ENCODE measurements at regions not wholly inside any gene's neighbourhood (a gene's known extent, or its start where the extent isn't known, plus 50 kb on each side); places are given as distances from the start of the nearest gene placed in this dataset.

DNA sequence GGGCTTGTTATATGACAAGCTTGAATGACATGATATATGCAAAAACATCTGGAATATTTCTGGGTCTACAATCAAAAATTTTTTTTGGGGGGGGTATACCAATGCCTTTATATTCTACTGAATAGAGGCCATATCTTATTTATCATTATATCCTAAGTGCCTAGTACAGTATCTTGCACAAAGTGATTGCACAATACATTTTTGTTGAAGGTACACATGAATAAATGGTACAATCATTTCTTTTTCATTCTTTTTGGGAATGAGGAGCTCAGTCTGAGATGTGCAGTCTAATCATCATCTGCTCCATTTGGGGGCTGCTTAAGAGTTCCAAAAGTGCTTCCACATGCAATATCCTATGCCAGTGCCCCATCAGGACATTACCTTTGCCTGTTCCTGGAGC lies 214.6 kb downstream of the KIF20B start:
- H3K9me3 ChIP-seq (ENCODE audit: control insufficient read depth, low read length), result no peaks in the 10 kb centered on the region
- H3K4me1 ChIP-seq (ENCODE audit: control insufficient read depth, insufficient read depth, low read length, poor library complexity, severe bottlenecking), result no peaks in the 10 kb centered on the region
- H3K4me3 ChIP-seq (ENCODE audit: extremely low read depth, insufficient read depth, low read length, poor library complexity, severe bottlenecking), result no peak overlapping the region
- H3K27ac ChIP-seq (ENCODE audit: low read depth, low read length, severe bottlenecking), result no peak overlapping the region
- H3K36me3 ChIP-seq (ENCODE audit: control insufficient read depth, insufficient read depth, low read length), result no peaks in the 10 kb centered on the region

DNA sequence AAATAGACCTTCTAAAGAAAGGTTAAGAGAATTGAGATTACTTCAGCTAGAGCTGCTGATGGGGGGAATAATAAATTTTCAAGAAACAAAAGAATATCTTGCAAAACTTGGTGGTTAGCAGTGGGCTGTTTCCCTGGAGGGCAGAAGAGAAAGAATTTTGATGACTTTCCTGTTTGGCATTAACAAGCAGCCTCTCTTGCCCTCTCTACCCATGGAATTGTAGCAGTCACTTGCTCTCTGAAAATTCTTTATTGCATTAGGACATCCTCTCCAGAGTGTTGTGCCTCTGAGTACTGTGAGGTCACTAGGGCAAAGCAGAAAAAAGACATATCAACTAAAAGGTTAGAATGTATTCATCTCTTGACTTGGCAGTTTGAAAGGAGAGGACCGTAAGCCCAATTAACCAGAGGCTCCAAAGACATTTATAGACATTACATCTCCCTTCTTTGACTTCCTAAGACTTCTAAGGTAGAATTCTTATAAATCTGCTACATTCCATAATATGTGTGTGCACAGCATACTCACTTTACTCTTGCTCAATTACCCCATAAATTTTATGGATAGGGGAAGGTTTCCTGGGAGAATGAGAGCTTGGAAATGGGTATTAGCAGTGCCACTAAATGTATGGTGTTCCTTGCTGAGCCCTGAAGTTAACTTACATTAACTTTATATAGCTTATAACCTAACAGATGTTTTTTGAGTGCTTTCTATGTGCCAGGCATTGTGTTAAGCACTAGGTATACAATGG lies 215.3 kb downstream of the KIF20B start:
- H3K4me1 ChIP-seq (ENCODE audit: control insufficient read depth, insufficient read depth, low read length, poor library complexity, severe bottlenecking), result no peaks in the 10 kb centered on the region
- WGBS, 2 experiments (ENCODE audit: insufficient coverage in 2 of 2), result 100% methylated on average over 1 of the region's 1 CpG; no CpG with 5 or more reads in 1 of the 2 experiments
- H3K9me3 ChIP-seq (ENCODE audit: control insufficient read depth, low read length), result no peaks in the 10 kb centered on the region
- H3K27ac ChIP-seq (ENCODE audit: low read depth, low read length, severe bottlenecking), result no peak overlapping the region
- no peaks in the 10 kb centered on the region for H3K36me3 ChIP-seq (ENCODE audit: control insufficient read depth, insufficient read depth, low read length)
- no peak overlapping the region for H3K4me3 ChIP-seq (ENCODE audit: extremely low read depth, insufficient read depth, low read length, poor library complexity, severe bottlenecking)

DNA sequence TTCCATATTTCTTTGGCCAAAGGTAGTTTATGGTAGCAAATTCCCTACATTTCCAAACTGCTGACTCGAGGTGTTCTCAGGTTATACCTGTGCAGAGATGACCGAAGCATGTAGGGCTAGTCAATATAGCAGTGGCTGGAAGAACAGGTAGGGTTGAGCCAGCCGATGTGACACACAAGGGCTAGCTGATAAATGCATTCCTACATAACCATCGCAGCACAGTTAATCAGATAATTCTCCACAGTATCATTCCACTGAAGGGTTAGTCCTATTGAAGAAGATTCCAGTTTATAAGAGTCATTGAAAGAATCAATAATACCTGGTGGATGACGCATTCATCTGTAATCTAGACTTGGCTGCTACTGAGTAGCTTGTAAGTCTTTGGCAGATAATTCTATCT lies 220.0 kb downstream of the KIF20B start:
- Histone ChIP-seq H3K4me1 (ENCODE audit: control insufficient read depth, insufficient read depth, low read length, poor library complexity, severe bottlenecking) (peaks cover 4% of the 10 kb centered on the region), H3K4me3 (ENCODE audit: extremely low read depth, insufficient read depth, low read length, poor library complexity, severe bottlenecking) (no peak overlapping the region), H3K27ac (ENCODE audit: low read depth, low read length, severe bottlenecking) (no peak overlapping the region), H3K36me3 (ENCODE audit: control insufficient read depth, insufficient read depth, low read length) (no peaks in the 10 kb centered on the region), H3K9me3 (ENCODE audit: control insufficient read depth, low read length) (no peaks in the 10 kb centered on the region)
- WGBS, 2 experiments (ENCODE audit: insufficient coverage in 2 of 2), result 86 to 91% methylated on average over 1 to 3 of the region's 5 CpGs

DNA sequence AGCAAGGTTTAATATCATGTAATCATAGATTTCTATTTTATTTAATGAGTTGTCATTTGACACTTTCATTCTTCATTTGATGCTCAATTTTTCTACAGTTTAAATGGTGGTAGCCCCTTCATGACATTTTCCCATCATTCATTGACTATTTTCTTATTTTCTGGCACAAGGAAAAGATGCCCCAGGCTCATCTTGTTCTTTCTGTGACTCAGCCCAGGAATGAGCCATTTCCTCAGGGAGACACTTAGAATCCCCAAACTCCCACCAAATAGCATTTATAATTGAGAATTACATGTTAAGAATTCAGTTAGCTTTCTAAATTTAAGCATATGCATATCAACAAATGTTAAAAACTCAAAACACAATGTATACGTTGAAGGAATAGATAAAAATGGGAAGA lies 222.3 kb downstream of the KIF20B start:
- Histone ChIP-seq H3K36me3 (ENCODE audit: control insufficient read depth, insufficient read depth, low read length) (no peaks in the 10 kb centered on the region), H3K9me3 (ENCODE audit: control insufficient read depth, low read length) (no peaks in the 10 kb centered on the region), H3K27ac (ENCODE audit: low read depth, low read length, severe bottlenecking) (no peak overlapping the region), H3K4me1 (ENCODE audit: control insufficient read depth, insufficient read depth, low read length, poor library complexity, severe bottlenecking) (peaks cover 4% of the 10 kb centered on the region), H3K4me3 (ENCODE audit: extremely low read depth, insufficient read depth, low read length, poor library complexity, severe bottlenecking) (no peak overlapping the region)
- WGBS, 2 experiments (ENCODE audit: insufficient coverage in 2 of 2), result no CpG with 5 or more reads among the region's 1 CpG

DNA sequence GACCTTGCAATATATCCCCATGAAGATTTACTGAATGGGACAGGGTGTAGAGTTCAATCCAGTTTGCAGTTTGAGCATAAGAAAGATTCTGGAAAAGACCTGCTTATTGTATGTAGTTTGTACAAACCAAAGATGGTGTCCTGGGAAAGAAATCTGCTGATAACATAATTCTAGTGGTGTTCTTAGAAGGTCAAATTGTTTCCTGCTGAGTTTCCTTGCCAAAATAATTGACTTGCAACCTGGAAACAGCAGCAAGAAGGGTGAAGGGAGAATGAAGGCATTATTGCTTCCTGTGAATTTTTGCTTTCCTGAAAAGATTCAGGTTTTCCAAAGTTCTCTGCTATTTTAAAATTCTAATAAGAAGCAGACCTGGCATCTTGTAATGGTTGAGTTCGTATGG lies 222.9 kb downstream of the KIF20B start:
- 60% methylated on average over 1 of the region's 1 CpG; no CpG with 5 or more reads in 1 of the 2 experiments for WGBS, 2 experiments (ENCODE audit: insufficient coverage in 2 of 2)
- no peaks in the 10 kb centered on the region for H3K9me3 ChIP-seq (ENCODE audit: control insufficient read depth, low read length)
- no peak overlapping the region for H3K27ac ChIP-seq (ENCODE audit: low read depth, low read length, severe bottlenecking)

DNA sequence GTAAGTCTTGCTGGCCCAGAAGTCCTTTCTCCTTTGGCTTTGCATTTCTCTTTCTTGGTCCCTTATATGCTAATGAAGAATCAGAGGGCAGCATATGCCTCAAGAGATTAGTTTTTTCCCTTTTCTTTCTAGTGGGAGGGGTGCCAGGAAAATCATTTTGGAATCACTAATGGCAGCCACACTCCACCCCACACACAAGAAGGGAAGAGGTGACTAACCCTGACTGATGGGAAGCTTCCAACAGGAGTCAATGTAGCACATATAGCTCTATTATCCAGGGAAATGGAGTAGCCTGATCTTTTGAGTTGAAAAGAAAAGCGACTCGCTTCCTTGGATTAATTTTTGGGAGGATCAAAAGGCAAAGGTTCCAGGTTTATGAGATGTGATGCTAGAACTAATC lies 225.3 kb downstream of the KIF20B start:
- Histone ChIP-seq H3K27ac (ENCODE audit: low read depth, low read length, severe bottlenecking) (no peak overlapping the region), H3K9me3 (ENCODE audit: control insufficient read depth, low read length) (no peaks in the 10 kb centered on the region), H3K4me3 (ENCODE audit: extremely low read depth, insufficient read depth, low read length, poor library complexity, severe bottlenecking) (no peak overlapping the region), H3K4me1 (ENCODE audit: control insufficient read depth, insufficient read depth, low read length, poor library complexity, severe bottlenecking) (peaks cover 4% of the 10 kb centered on the region), H3K36me3 (ENCODE audit: control insufficient read depth, insufficient read depth, low read length) (no peaks in the 10 kb centered on the region)
- WGBS, 2 experiments (ENCODE audit: insufficient coverage in 2 of 2), result 93 to 94% methylated on average over 2 of the region's 2 CpGs

More for the DNA sequence above, 222.9 kb downstream of the KIF20B start:
- no peaks in the 10 kb centered on the region for H3K36me3 ChIP-seq (ENCODE audit: control insufficient read depth, insufficient read depth, low read length)
- peaks cover 4% of the 10 kb centered on the region for H3K4me1 ChIP-seq (ENCODE audit: control insufficient read depth, insufficient read depth, low read length, poor library complexity, severe bottlenecking)
- H3K4me3 ChIP-seq (ENCODE audit: extremely low read depth, insufficient read depth, low read length, poor library complexity, severe bottlenecking), result no peak overlapping the region

DNA sequence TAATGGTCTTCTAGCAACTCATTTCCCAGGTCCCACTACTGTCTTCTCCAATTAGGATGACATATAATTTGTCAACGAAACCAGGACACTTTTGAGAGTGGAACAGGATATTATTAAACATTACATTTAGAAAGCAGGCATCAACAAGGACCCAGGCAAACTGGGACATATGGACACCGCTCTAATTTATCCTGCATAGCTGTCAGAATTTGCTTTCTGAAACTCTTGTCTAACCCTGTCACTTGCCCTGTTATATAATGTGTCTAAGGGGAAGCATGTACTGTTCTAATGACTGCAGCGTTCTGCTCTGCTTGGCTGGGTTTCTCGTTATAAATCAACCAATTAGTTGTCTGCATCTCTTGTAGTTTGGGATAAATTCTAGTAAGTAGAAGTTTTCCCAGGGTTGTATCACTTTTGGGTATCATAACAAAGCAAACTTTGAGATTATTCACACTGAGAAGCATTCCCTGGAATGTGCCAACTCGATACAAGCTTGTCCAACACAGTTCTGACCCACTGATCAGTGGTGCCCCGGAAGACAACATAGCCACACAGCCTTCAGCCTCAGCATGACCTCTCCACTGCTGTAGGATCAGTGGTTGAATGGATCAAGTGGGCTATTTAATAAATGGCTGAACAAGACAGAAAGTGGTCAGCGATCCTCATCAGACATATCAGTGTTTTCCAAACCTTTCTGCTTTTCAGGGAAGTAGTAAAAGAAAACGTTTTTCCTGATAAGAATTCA lies 228.1 kb downstream of the KIF20B start:
- Histone ChIP-seq H3K4me1 (ENCODE audit: control insufficient read depth, insufficient read depth, low read length, poor library complexity, severe bottlenecking) (no peaks in the 10 kb centered on the region), H3K9me3 (ENCODE audit: control insufficient read depth, low read length) (no peaks in the 10 kb centered on the region), H3K36me3 (ENCODE audit: control insufficient read depth, insufficient read depth, low read length) (no peaks in the 10 kb centered on the region), H3K27ac (ENCODE audit: low read depth, low read length, severe bottlenecking) (no peak overlapping the region), H3K4me3 (ENCODE audit: extremely low read depth, insufficient read depth, low read length, poor library complexity, severe bottlenecking) (no peak overlapping the region)
- WGBS, 2 experiments (ENCODE audit: insufficient coverage in 2 of 2), result 82 to 100% methylated on average over 2 of the region's 8 CpGs

DNA sequence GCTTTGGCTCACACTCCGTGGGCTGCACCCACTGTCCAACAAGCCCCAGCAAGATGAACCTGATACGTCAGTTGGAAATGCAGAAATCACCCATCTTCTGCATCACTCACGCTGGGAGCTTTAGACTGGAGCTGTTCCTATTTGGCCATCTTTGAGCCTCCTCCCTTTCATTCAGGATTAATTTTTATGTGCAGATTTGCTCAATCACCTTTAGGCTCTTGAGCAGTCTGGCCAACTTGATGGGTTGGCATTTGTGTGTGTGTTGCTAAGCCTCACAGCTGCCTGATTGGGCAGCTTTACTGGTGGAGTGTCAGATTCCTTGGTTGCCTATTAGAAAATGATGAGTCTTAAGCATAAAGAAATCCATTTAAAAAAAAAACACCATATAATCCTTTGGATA lies 236.1 kb downstream of the KIF20B start:
- Histone ChIP-seq H3K4me1 (ENCODE audit: control insufficient read depth, insufficient read depth, low read length, poor library complexity, severe bottlenecking) (no peaks in the 10 kb centered on the region), H3K9me3 (ENCODE audit: control insufficient read depth, low read length) (peaks cover 4% of the 10 kb centered on the region), H3K4me3 (ENCODE audit: extremely low read depth, insufficient read depth, low read length, poor library complexity, severe bottlenecking) (no peak overlapping the region), H3K27ac (ENCODE audit: low read depth, low read length, severe bottlenecking) (no peak overlapping the region), H3K36me3 (ENCODE audit: control insufficient read depth, insufficient read depth, low read length) (no peaks in the 10 kb centered on the region)
- 87 to 90% methylated on average over 3 of the region's 3 CpGs for WGBS, 2 experiments (ENCODE audit: insufficient coverage in 2 of 2)

DNA sequence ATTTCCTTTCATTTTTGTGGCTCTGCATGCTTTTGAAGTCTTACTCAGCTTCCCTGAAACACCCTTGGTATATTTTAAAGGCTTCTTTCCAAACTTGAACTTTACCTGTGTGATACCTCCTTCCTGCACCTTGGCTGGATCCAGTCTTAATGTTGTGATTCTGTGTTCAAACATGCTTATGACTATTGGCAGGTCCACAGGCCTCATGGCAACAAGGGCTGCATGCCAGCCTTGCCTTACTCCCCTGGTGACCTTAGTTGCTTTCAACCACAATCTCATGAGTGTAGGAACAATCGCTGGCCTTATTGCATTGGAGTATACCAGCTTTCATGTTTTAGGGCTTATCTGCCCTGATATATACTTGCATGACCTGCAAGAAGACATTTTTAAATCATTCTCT lies 238.7 kb downstream of the KIF20B start:
- no peaks in the 10 kb centered on the region for H3K36me3 ChIP-seq (ENCODE audit: control insufficient read depth, insufficient read depth, low read length)
- peaks cover 4% of the 10 kb centered on the region for H3K9me3 ChIP-seq (ENCODE audit: control insufficient read depth, low read length)
- H3K27ac ChIP-seq (ENCODE audit: low read depth, low read length, severe bottlenecking), result no peak overlapping the region
- 89 to 100% methylated on average over 1 of the region's 1 CpG for WGBS, 2 experiments (ENCODE audit: insufficient coverage in 2 of 2)
- H3K4me1 ChIP-seq (ENCODE audit: control insufficient read depth, insufficient read depth, low read length, poor library complexity, severe bottlenecking), result no peaks in the 10 kb centered on the region
- H3K4me3 ChIP-seq (ENCODE audit: extremely low read depth, insufficient read depth, low read length, poor library complexity, severe bottlenecking), result no peak overlapping the region

DNA sequence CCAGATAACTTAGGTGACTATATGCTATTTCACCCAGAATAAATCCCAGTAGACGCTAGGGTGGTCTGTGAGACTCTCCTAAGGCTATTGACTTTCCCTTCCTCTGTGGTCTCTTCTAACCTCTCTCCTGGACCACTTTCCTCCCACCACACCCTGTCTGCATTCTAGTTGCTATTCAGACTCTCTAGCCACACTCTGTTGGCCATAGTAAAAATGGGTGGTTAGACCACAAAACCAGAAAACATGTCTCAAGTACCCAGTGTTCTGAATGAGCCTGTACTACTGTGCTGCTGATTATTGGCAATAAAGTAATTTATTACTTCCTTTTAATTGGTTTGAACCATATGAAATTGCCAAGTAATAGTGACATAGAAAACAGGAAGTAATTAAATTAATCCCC lies 240.8 kb downstream of the KIF20B start:
- 75 to 100% methylated on average over 1 of the region's 1 CpG for WGBS, 2 experiments (ENCODE audit: insufficient coverage in 2 of 2)

DNA sequence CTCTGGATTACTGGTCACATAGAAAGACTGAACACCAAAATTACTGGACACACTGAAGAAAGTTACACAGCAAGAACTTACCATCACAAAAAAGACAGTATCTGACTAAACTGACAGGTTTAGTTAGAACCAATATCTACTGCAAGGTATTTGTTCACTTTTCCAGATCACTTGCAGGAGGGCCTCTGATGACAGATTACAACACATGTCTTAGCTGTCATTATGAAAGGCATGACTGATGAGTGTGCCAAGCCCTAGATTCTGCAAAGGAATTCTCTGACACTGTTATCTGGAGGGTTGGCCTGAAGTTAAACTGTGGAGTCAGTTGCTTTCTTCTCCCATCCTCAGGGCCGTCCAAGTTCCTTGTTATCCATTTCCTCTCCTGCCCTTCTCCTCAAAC lies 242.7 kb downstream of the KIF20B start:
- Histone ChIP-seq H3K4me1 (ENCODE audit: control insufficient read depth, insufficient read depth, low read length, poor library complexity, severe bottlenecking) (no peaks in the 10 kb centered on the region), H3K36me3 (ENCODE audit: control insufficient read depth, insufficient read depth, low read length) (no peaks in the 10 kb centered on the region), H3K9me3 (ENCODE audit: control insufficient read depth, low read length) (no peaks in the 10 kb centered on the region), H3K4me3 (ENCODE audit: extremely low read depth, insufficient read depth, low read length, poor library complexity, severe bottlenecking) (no peak overlapping the region), H3K27ac (ENCODE audit: low read depth, low read length, severe bottlenecking) (no peak overlapping the region)
- no CpG with 5 or more reads among the region's 1 CpG for WGBS, 2 experiments (ENCODE audit: insufficient coverage in 2 of 2)

More for the DNA sequence above, 240.8 kb downstream of the KIF20B start:
- Histone ChIP-seq H3K4me1 (ENCODE audit: control insufficient read depth, insufficient read depth, low read length, poor library complexity, severe bottlenecking) (no peaks in the 10 kb centered on the region), H3K36me3 (ENCODE audit: control insufficient read depth, insufficient read depth, low read length) (no peaks in the 10 kb centered on the region), H3K4me3 (ENCODE audit: extremely low read depth, insufficient read depth, low read length, poor library complexity, severe bottlenecking) (no peak overlapping the region), H3K9me3 (ENCODE audit: control insufficient read depth, low read length) (peaks cover 4% of the 10 kb centered on the region), H3K27ac (ENCODE audit: low read depth, low read length, severe bottlenecking) (no peak overlapping the region)

Measured in mesodermal cell (in vitro differentiated cells).